ENCODE measurements at regions not wholly inside any gene's neighbourhood (a gene's known extent, or its start where the extent isn't known, plus 50 kb on each side); places are given as distances from the start of the nearest gene placed in this dataset.

DNA sequence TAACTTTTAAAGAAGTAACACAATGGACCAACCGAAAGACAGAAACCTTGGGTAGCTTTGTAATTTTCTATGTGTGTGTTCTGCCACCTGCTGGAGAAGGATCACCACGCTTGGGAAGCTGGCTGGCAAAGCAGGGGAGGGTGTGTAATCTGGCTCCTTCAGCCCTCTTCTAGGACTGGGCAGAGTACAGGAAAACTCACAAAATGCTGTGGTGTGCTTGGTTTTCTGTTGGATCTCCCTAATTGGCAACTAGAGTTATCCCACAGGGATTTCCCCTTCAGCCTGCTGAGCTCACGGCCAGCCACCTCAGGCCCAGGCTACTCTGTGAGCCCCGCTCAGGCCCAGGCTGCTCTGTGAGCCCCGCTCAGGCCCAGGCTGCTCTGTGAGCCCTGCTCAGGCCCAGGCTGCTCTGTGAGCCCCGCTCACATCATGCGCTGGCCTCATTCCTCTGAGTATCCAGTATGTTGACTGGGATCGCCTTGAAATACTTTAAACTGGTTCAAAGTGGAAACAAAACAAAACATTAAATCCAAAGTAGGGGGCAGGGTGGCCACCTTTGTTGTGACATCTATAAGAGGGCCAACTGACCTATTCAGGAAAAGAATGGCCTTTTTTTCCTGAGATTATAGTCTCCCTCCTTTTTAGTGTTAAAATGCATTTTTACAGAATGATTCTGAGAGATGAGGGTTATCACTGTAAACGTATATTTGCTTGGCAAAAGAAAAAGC, 52.0 kb upstream of the RNU6-8 start:
- Histone ChIP-seq H3K36me3 (ENCODE audit: control insufficient read depth in 2 of 2, insufficient read depth in 1 of 2, low read length in 2 of 2) (no peaks in the 10 kb centered on the region), H3K4me3 (ENCODE audit: low read depth, low read length) (no peak overlapping the region), H3K4me1 (ENCODE audit: control insufficient read depth, insufficient read depth, low read length) (peaks cover 5% of the 10 kb centered on the region), H3K27ac (ENCODE audit: extremely low read depth, low read depth, low read length) (no peak overlapping the region), H3K9me3 (ENCODE audit: control insufficient read depth, insufficient read depth, low read depth, low read length) (no peaks in the 10 kb centered on the region)
- CTCF ChIA-PET, result interaction anchor here (0.5 to 5.6 kb wide), 31 partner anchors 9 to 1059 kb away, joined by 3 to 38 read pairs (median 4); no protein-coding TSS in a partner anchor
- TF ChIP-seq ZBTB17 (tag by site-specific recombination; IDR thresholded peaks at IDR 0.05) (peak; percentile 91), GLIS1 (tag by site-specific recombination; IDR thresholded peaks at IDR 0.05) (no peak), ZNF292 (tag by site-specific recombination; IDR thresholded peaks at IDR 0.05; ENCODE audit: borderline replicate concordance, low read depth) (no peak), ZNF654 (tag by site-specific recombination; IDR thresholded peaks at IDR 0.05; ENCODE audit: low read depth) (peak; percentile 69), ZNF2 (tag by site-specific recombination; IDR thresholded peaks at IDR 0.05) (0 out of 2 replicates have a peak, but pooled peaks have one; percentile 27), ZNF132 (tag by site-specific recombination; IDR thresholded peaks at IDR 0.05; ENCODE audit: borderline replicate concordance) (no peak)
- TF ChIP-seq, protein P1, sequence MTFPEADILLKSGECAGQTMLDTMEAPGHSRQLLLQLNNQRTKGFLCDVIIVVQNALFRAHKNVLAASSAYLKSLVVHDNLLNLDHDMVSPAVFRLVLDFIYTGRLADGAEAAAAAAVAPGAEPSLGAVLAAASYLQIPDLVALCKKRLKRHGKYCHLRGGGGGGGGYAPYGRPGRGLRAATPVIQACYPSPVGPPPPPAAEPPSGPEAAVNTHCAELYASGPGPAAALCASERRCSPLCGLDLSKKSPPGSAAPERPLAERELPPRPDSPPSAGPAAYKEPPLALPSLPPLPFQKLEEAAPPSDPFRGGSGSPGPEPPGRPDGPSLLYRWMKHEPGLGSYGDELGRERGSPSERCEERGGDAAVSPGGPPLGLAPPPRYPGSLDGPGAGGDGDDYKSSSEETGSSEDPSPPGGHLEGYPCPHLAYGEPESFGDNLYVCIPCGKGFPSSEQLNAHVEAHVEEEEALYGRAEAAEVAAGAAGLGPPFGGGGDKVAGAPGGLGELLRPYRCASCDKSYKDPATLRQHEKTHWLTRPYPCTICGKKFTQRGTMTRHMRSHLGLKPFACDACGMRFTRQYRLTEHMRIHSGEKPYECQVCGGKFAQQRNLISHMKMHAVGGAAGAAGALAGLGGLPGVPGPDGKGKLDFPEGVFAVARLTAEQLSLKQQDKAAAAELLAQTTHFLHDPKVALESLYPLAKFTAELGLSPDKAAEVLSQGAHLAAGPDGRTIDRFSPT (tag by site-specific recombination; IDR thresholded peaks at IDR 0.05), result no peak
- TF ChIP-seq, protein P2, sequence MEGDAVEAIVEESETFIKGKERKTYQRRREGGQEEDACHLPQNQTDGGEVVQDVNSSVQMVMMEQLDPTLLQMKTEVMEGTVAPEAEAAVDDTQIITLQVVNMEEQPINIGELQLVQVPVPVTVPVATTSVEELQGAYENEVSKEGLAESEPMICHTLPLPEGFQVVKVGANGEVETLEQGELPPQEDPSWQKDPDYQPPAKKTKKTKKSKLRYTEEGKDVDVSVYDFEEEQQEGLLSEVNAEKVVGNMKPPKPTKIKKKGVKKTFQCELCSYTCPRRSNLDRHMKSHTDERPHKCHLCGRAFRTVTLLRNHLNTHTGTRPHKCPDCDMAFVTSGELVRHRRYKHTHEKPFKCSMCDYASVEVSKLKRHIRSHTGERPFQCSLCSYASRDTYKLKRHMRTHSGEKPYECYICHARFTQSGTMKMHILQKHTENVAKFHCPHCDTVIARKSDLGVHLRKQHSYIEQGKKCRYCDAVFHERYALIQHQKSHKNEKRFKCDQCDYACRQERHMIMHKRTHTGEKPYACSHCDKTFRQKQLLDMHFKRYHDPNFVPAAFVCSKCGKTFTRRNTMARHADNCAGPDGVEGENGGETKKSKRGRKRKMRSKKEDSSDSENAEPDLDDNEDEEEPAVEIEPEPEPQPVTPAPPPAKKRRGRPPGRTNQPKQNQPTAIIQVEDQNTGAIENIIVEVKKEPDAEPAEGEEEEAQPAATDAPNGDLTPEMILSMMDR (tag by site-specific recombination; IDR thresholded peaks at IDR 0.05), result 0 out of 2 replicates have a peak, but pooled peaks have one; percentile 22
- TF ChIP-seq, protein P3, sequence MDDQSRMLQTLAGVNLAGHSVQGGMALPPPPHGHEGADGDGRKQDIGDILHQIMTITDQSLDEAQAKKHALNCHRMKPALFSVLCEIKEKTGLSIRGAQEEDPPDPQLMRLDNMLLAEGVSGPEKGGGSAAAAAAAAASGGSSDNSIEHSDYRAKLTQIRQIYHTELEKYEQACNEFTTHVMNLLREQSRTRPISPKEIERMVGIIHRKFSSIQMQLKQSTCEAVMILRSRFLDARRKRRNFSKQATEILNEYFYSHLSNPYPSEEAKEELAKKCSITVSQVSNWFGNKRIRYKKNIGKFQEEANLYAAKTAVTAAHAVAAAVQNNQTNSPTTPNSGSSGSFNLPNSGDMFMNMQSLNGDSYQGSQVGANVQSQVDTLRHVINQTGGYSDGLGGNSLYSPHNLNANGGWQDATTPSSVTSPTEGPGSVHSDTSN (CRISPR knock-in tag; IDR thresholded peaks at IDR 0.05), result no peak
- POLR2A ChIA-PET, result interaction anchor here (0.6 to 1.2 kb wide), 2 partner anchors 320 to 748 kb away, joined by 3 to 4 read pairs; no protein-coding TSS in a partner anchor

DNA sequence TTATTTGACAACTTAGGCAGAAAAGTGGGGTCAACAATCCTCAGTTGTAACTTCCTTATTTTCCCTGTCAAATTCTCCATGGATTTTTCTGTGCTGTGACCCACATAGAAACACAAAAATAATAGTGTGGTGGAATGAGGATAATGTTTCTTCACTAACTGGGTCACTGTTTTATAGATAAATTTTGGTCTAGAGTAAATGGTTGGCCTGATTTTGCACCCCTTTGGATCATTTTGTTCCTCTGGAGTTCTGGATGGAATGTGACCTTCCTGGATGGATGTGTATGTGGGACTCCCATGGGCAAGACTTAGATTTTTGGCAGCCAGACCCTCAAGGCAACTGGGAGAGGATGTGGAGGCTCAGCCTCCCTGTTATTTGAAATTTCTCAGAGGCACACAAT, 52.7 kb upstream of the RNU6-8 start:
- H3K9me3 ChIP-seq (ENCODE audit: control insufficient read depth, insufficient read depth, low read depth, low read length), result no peaks in the 10 kb centered on the region
- H3K4me3 ChIP-seq (ENCODE audit: low read depth, low read length), result no peak overlapping the region
- CTCF ChIA-PET, result no interaction called here
- POLR2A ChIA-PET, result no interaction called here
- peaks cover 5% of the 10 kb centered on the region for H3K4me1 ChIP-seq (ENCODE audit: control insufficient read depth, insufficient read depth, low read length)
- H3K27ac ChIP-seq (ENCODE audit: extremely low read depth, low read depth, low read length), result no peak overlapping the region
- no peaks in the 10 kb centered on the region for H3K36me3 ChIP-seq (ENCODE audit: control insufficient read depth in 2 of 2, insufficient read depth in 1 of 2, low read length in 2 of 2)
- no peak for TF ChIP-seq ZNF146 (tag by site-specific recombination; IDR thresholded peaks at IDR 0.05)
- no peak for TF ChIP-seq ZNF768 (tag by site-specific recombination; IDR thresholded peaks at IDR 0.05)
- no peak for TF ChIP-seq ZNF501 (tag by site-specific recombination; IDR thresholded peaks at IDR 0.05)
- TF ChIP-seq ZNF600 (tag by site-specific recombination; IDR thresholded peaks at IDR 0.05), result no peak
- TF ChIP-seq, protein P4, sequence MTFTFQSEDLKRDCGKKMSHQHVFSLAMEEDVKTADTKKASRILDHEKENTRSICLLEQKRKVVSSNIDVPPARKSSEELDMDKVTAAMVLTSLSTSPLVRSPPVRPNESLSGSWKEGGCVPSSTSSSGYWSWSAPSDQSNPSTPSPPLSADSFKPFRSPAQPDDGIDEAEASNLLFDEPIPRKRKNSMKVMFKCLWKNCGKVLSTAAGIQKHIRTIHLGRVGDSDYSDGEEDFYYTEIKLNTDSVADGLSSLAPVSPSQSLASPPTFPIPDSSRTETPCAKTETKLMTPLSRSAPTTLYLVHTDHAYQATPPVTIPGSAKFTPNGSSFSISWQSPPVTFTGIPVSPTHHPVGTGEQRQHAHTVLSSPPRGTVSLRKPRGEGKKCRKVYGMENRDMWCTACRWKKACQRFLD (tag by site-specific recombination; IDR thresholded peaks at IDR 0.05), result no peak
- TF ChIP-seq, protein P5, sequence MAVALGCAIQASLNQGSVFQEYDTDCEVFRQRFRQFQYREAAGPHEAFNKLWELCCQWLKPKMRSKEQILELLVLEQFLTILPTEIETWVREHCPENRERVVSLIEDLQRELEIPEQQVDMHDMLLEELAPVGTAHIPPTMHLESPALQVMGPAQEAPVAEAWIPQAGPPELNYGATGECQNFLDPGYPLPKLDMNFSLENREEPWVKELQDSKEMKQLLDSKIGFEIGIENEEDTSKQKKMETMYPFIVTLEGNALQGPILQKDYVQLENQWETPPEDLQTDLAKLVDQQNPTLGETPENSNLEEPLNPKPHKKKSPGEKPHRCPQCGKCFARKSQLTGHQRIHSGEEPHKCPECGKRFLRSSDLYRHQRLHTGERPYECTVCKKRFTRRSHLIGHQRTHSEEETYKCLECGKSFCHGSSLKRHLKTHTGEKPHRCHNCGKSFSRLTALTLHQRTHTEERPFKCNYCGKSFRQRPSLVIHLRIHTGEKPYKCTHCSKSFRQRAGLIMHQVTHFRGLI (tag by site-specific recombination; IDR thresholded peaks at IDR 0.05), result no peak
- TF ChIP-seq, protein P6, sequence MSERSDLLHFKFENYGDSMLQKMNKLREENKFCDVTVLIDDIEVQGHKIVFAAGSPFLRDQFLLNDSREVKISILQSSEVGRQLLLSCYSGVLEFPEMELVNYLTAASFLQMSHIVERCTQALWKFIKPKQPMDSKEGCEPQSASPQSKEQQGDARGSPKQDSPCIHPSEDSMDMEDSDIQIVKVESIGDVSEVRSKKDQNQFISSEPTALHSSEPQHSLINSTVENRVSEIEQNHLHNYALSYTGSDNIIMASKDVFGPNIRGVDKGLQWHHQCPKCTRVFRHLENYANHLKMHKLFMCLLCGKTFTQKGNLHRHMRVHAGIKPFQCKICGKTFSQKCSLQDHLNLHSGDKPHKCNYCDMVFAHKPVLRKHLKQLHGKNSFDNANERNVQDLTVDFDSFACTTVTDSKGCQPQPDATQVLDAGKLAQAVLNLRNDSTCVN (tag by site-specific recombination; optimal IDR thresholded peaks at IDR 0.05), result no peak
- TF ChIP-seq ZNF433 (tag by site-specific recombination; IDR thresholded peaks at IDR 0.05; ENCODE audit: low read depth), result no peak
- no peak for TF ChIP-seq ZNF416 (tag by site-specific recombination; IDR thresholded peaks at IDR 0.05)
- TF ChIP-seq ZNF37A (tag by site-specific recombination; IDR thresholded peaks at IDR 0.05), result no peak
- no peak for TF ChIP-seq ZNF133 (tag by site-specific recombination; IDR thresholded peaks at IDR 0.05)
- TF ChIP-seq, protein P7, sequence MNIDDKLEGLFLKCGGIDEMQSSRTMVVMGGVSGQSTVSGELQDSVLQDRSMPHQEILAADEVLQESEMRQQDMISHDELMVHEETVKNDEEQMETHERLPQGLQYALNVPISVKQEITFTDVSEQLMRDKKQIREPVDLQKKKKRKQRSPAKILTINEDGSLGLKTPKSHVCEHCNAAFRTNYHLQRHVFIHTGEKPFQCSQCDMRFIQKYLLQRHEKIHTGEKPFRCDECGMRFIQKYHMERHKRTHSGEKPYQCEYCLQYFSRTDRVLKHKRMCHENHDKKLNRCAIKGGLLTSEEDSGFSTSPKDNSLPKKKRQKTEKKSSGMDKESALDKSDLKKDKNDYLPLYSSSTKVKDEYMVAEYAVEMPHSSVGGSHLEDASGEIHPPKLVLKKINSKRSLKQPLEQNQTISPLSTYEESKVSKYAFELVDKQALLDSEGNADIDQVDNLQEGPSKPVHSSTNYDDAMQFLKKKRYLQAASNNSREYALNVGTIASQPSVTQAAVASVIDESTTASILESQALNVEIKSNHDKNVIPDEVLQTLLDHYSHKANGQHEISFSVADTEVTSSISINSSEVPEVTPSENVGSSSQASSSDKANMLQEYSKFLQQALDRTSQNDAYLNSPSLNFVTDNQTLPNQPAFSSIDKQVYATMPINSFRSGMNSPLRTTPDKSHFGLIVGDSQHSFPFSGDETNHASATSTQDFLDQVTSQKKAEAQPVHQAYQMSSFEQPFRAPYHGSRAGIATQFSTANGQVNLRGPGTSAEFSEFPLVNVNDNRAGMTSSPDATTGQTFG (tag by site-specific recombination; IDR thresholded peaks at IDR 0.05; ENCODE audit: borderline replicate concordance), result no peak
- no peak for TF ChIP-seq YY1 (tag by site-specific recombination; IDR thresholded peaks at IDR 0.05)

Measured in HEK293 (cell line).